ENCODE measurements at regions not wholly inside any gene's neighbourhood (a gene's known extent, or its start where the extent isn't known, plus 50 kb on each side); places are given as distances from the start of the nearest gene placed in this dataset.
"Not testable (repeated sequence)": the region's sequence is repeated elsewhere in the genome, so short reads cannot be mapped to it uniquely, and the experiment has no call there.

DNA sequence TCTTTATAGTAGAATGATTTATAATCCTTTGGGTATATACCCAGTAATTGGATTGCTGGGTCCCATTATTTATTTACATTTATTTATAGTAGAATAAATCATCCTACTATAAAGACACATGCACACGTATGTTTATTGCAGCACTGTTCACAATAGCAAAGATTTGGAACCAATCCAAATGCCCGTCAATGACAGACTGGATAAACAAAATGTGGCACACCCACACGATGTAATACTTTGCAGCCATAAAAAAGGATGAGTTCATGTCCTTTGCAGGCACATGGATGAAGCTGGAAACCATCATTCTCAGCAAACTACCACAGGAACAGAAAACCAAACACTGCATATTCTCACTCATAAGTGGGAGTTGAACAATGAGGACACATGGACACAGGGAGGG is 869.0 kb upstream of the SORCS1 start:
- TF ChIP-seq, protein P1, sequence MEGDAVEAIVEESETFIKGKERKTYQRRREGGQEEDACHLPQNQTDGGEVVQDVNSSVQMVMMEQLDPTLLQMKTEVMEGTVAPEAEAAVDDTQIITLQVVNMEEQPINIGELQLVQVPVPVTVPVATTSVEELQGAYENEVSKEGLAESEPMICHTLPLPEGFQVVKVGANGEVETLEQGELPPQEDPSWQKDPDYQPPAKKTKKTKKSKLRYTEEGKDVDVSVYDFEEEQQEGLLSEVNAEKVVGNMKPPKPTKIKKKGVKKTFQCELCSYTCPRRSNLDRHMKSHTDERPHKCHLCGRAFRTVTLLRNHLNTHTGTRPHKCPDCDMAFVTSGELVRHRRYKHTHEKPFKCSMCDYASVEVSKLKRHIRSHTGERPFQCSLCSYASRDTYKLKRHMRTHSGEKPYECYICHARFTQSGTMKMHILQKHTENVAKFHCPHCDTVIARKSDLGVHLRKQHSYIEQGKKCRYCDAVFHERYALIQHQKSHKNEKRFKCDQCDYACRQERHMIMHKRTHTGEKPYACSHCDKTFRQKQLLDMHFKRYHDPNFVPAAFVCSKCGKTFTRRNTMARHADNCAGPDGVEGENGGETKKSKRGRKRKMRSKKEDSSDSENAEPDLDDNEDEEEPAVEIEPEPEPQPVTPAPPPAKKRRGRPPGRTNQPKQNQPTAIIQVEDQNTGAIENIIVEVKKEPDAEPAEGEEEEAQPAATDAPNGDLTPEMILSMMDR (conservative IDR thresholded peaks at IDR 0.05; ENCODE audit: low read length) = not testable (repeated sequence)
- not testable (repeated sequence) for TF ChIP-seq EZH2phosphoT487 (IDR thresholded peaks at IDR 0.05; ENCODE audit: borderline replicate concordance, low read depth, low read length)

All from OCI-LY7 (cell line).